ENCODE measurements at regions not wholly inside any gene's neighbourhood (a gene's known extent, or its start where the extent isn't known, plus 50 kb on each side); places are given as distances from the start of the nearest gene placed in this dataset.

GRCh38 chr3:61340931-61341461, 89.7 kb upstream of the FHIT start:
- Histone ChIP-seq H3K4me1 (ENCODE audit: insufficient read depth, low read length, poor library complexity, severe bottlenecking) (no peaks in the 10 kb centered on the region), H3K36me3 (ENCODE audit: insufficient read depth, low read length) (no peaks in the 10 kb centered on the region), H3K4me2 (ENCODE audit: low read depth, low read length, poor library complexity, severe bottlenecking) (no peak overlapping the region), H3K79me2 (ENCODE audit: insufficient read depth, low read length) (no peaks in the 10 kb centered on the region), H4K20me1 (ENCODE audit: insufficient read depth, low read length, poor library complexity, severe bottlenecking) (no peaks in the 10 kb centered on the region), H2AFZ (ENCODE audit: low read length) (no peak overlapping the region), H3K9ac (ENCODE audit: low read depth, low read length, poor library complexity, severe bottlenecking) (no peak overlapping the region), H3K9me3 (ENCODE audit: insufficient read depth, low read depth, low read length) (no peaks in the 10 kb centered on the region), H3K27me3 (ENCODE audit: insufficient read depth, low read length, poor library complexity, severe bottlenecking) (no peaks in the 10 kb centered on the region), H3K4me3 (ENCODE audit: low read length, poor library complexity, severe bottlenecking) (no peak overlapping the region), H3K9me2 (replicated peaks; ENCODE audit: low read depth, low read length) (no peaks in the 10 kb centered on the region), H3F3A (ENCODE audit: low read depth) (no peaks in the 10 kb centered on the region)
- no peak for TF ChIP-seq EZH2phosphoT487 (IDR thresholded peaks at IDR 0.05; ENCODE audit: borderline replicate concordance)
- TF ChIP-seq, protein P1, sequence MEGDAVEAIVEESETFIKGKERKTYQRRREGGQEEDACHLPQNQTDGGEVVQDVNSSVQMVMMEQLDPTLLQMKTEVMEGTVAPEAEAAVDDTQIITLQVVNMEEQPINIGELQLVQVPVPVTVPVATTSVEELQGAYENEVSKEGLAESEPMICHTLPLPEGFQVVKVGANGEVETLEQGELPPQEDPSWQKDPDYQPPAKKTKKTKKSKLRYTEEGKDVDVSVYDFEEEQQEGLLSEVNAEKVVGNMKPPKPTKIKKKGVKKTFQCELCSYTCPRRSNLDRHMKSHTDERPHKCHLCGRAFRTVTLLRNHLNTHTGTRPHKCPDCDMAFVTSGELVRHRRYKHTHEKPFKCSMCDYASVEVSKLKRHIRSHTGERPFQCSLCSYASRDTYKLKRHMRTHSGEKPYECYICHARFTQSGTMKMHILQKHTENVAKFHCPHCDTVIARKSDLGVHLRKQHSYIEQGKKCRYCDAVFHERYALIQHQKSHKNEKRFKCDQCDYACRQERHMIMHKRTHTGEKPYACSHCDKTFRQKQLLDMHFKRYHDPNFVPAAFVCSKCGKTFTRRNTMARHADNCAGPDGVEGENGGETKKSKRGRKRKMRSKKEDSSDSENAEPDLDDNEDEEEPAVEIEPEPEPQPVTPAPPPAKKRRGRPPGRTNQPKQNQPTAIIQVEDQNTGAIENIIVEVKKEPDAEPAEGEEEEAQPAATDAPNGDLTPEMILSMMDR (conservative IDR thresholded peaks at IDR 0.05; ENCODE audit: low read length): no peak

DNA sequence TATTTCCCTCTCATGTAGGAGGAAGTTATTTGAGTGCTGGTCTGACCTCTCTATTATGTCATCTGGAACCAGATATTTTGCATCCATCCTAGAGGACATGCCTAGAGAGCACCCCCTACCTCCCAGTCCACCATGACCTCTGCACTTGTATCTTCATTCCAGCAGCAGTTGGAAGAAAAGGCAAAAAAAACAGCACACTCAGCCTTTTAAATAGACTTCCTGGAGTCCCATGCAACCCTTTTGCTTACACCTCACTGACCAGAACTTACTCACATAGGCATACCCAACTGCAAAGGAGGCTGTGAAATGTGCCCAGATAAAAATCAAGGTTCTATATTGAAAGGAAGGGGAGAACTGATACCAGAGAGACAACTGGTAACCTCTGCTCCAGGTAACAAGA, 92.3 kb upstream of the FHIT start:
- no peaks in the 10 kb centered on the region for H3K79me2 ChIP-seq (ENCODE audit: insufficient read depth, low read length)
- H3K4me2 ChIP-seq (ENCODE audit: low read depth, low read length, poor library complexity, severe bottlenecking): no peak overlapping the region
- H3K9ac ChIP-seq (ENCODE audit: low read depth, low read length, poor library complexity, severe bottlenecking): no peak overlapping the region
- no peaks in the 10 kb centered on the region for H3K36me3 ChIP-seq (ENCODE audit: insufficient read depth, low read length)
- no peak for TF ChIP-seq EZH2phosphoT487 (IDR thresholded peaks at IDR 0.05; ENCODE audit: borderline replicate concordance)
- TF ChIP-seq, protein P1 (conservative IDR thresholded peaks at IDR 0.05; ENCODE audit: low read length): no peak
- H3F3A ChIP-seq (ENCODE audit: low read depth): no peaks in the 10 kb centered on the region
- H3K4me3 ChIP-seq (ENCODE audit: low read length, poor library complexity, severe bottlenecking): no peak overlapping the region
- H3K9me3 ChIP-seq (ENCODE audit: insufficient read depth, low read depth, low read length): no peaks in the 10 kb centered on the region
- H3K9me2 ChIP-seq (replicated peaks; ENCODE audit: low read depth, low read length): no peaks in the 10 kb centered on the region
- no peaks in the 10 kb centered on the region for H4K20me1 ChIP-seq (ENCODE audit: insufficient read depth, low read length, poor library complexity, severe bottlenecking)
- H3K4me1 ChIP-seq (ENCODE audit: insufficient read depth, low read length, poor library complexity, severe bottlenecking): no peaks in the 10 kb centered on the region
- H3K27me3 ChIP-seq (ENCODE audit: insufficient read depth, low read length, poor library complexity, severe bottlenecking): no peaks in the 10 kb centered on the region
- no peak overlapping the region for H2AFZ ChIP-seq (ENCODE audit: low read length)

GRCh38 chr3:61345020-61345419, 93.8 kb upstream of the FHIT start:
- H3K27me3 ChIP-seq (ENCODE audit: insufficient read depth, low read length, poor library complexity, severe bottlenecking): no peaks in the 10 kb centered on the region
- no peaks in the 10 kb centered on the region for H3K9me3 ChIP-seq (ENCODE audit: insufficient read depth, low read depth, low read length)
- no peaks in the 10 kb centered on the region for H3K79me2 ChIP-seq (ENCODE audit: insufficient read depth, low read length)
- no peaks in the 10 kb centered on the region for H3K4me1 ChIP-seq (ENCODE audit: insufficient read depth, low read length, poor library complexity, severe bottlenecking)
- no peaks in the 10 kb centered on the region for H3K36me3 ChIP-seq (ENCODE audit: insufficient read depth, low read length)
- H2AFZ ChIP-seq (ENCODE audit: low read length): no peak overlapping the region
- H4K20me1 ChIP-seq (ENCODE audit: insufficient read depth, low read length, poor library complexity, severe bottlenecking): no peaks in the 10 kb centered on the region
- no peaks in the 10 kb centered on the region for H3K9me2 ChIP-seq (replicated peaks; ENCODE audit: low read depth, low read length)
- TF ChIP-seq, protein P1 (conservative IDR thresholded peaks at IDR 0.05; ENCODE audit: low read length): no peak
- H3K9ac ChIP-seq (ENCODE audit: low read depth, low read length, poor library complexity, severe bottlenecking): no peak overlapping the region
- no peaks in the 10 kb centered on the region for H3F3A ChIP-seq (ENCODE audit: low read depth)
- H3K4me3 ChIP-seq (ENCODE audit: low read length, poor library complexity, severe bottlenecking): no peak overlapping the region
- no peak overlapping the region for H3K4me2 ChIP-seq (ENCODE audit: low read depth, low read length, poor library complexity, severe bottlenecking)
